ENCODE measurements at regions not wholly inside any gene's neighbourhood (a gene's known extent, or its start where the extent isn't known, plus 50 kb on each side); places are given as distances from the start of the nearest gene placed in this dataset.

GRCh38 chr3:78154521-78155186 lies 1114.8 kb downstream of the ROBO2 start:
- H3K4me2 ChIP-seq (ENCODE audit: low read length), result no peak overlapping the region
- H3K36me3 ChIP-seq (ENCODE audit: insufficient read depth, low read length), result no peaks in the 10 kb centered on the region
- H3K9ac ChIP-seq (ENCODE audit: low read depth, low read length), result no peak overlapping the region
- no peak overlapping the region for H3K4me3 ChIP-seq (ENCODE audit: low read length)
- H3K9me3 ChIP-seq (replicated peaks; ENCODE audit: low read length), result no peaks in the 10 kb centered on the region
- H3K27me3 ChIP-seq (ENCODE audit: control insufficient read depth, insufficient read depth, low read length), result no peaks in the 10 kb centered on the region
- H3K4me1 ChIP-seq (ENCODE audit: control insufficient read depth, insufficient read depth, low read length), result no peaks in the 10 kb centered on the region

- H3K36me3 ChIP-seq (ENCODE audit: insufficient read depth, low read length), result no peaks in the 10 kb centered on the region
Observed at GRCh38 chr3:78161736-78162135, 1121.8 kb downstream of the ROBO2 start.

GRCh38 chr3:78163379-78163778 lies 1123.5 kb downstream of the ROBO2 start:
- H3K9ac ChIP-seq (ENCODE audit: low read depth, low read length), result no peak overlapping the region
- no peak overlapping the region for H3K4me2 ChIP-seq (ENCODE audit: low read length)

More at GRCh38 chr3:78161736-78162135, 1121.8 kb downstream of the ROBO2 start:
- Histone ChIP-seq H3K27me3 (ENCODE audit: control insufficient read depth, insufficient read depth, low read length) (no peaks in the 10 kb centered on the region), H3K9ac (ENCODE audit: low read depth, low read length) (no peak overlapping the region), H3K4me2 (ENCODE audit: low read length) (no peak overlapping the region), H3K9me3 (replicated peaks; ENCODE audit: low read length) (no peaks in the 10 kb centered on the region), H3K4me3 (ENCODE audit: low read length) (no peak overlapping the region), H3K4me1 (ENCODE audit: control insufficient read depth, insufficient read depth, low read length) (no peaks in the 10 kb centered on the region)

GRCh38 chr3:78165876-78166275 lies 1126.0 kb downstream of the ROBO2 start:
- Histone ChIP-seq H3K4me3 (ENCODE audit: low read length) (no peak overlapping the region), H3K9ac (ENCODE audit: low read depth, low read length) (no peak overlapping the region), H3K4me2 (ENCODE audit: low read length) (no peak overlapping the region), H3K27me3 (ENCODE audit: control insufficient read depth, insufficient read depth, low read length) (no peaks in the 10 kb centered on the region), H3K4me1 (ENCODE audit: control insufficient read depth, insufficient read depth, low read length) (no peaks in the 10 kb centered on the region), H3K9me3 (replicated peaks; ENCODE audit: low read length) (no peaks in the 10 kb centered on the region), H3K36me3 (ENCODE audit: insufficient read depth, low read length) (no peaks in the 10 kb centered on the region)

More at GRCh38 chr3:78163379-78163778, 1123.5 kb downstream of the ROBO2 start:
- no peaks in the 10 kb centered on the region for H3K4me1 ChIP-seq (ENCODE audit: control insufficient read depth, insufficient read depth, low read length)
- H3K9me3 ChIP-seq (replicated peaks; ENCODE audit: low read length), result no peaks in the 10 kb centered on the region
- no peaks in the 10 kb centered on the region for H3K27me3 ChIP-seq (ENCODE audit: control insufficient read depth, insufficient read depth, low read length)
- no peaks in the 10 kb centered on the region for H3K36me3 ChIP-seq (ENCODE audit: insufficient read depth, low read length)
- no peak overlapping the region for H3K4me3 ChIP-seq (ENCODE audit: low read length)

GRCh38 chr3:78174821-78175220 lies 1134.9 kb downstream of the ROBO2 start:
- Histone ChIP-seq H3K9ac (ENCODE audit: low read depth, low read length) (no peak overlapping the region), H3K36me3 (ENCODE audit: insufficient read depth, low read length) (no peaks in the 10 kb centered on the region), H3K27me3 (ENCODE audit: control insufficient read depth, insufficient read depth, low read length) (no peaks in the 10 kb centered on the region), H3K4me3 (ENCODE audit: low read length) (no peak overlapping the region), H3K4me1 (ENCODE audit: control insufficient read depth, insufficient read depth, low read length) (no peaks in the 10 kb centered on the region), H3K9me3 (replicated peaks; ENCODE audit: low read length) (no peaks in the 10 kb centered on the region), H3K4me2 (ENCODE audit: low read length) (no peak overlapping the region)

- no peak overlapping the region for H3K4me2 ChIP-seq (ENCODE audit: low read length)
- no peaks in the 10 kb centered on the region for H3K4me1 ChIP-seq (ENCODE audit: control insufficient read depth, insufficient read depth, low read length)
- no peaks in the 10 kb centered on the region for H3K9me3 ChIP-seq (replicated peaks; ENCODE audit: low read length)
- no peak overlapping the region for H3K9ac ChIP-seq (ENCODE audit: low read depth, low read length)
- no peak overlapping the region for H3K4me3 ChIP-seq (ENCODE audit: low read length)
- no peaks in the 10 kb centered on the region for H3K36me3 ChIP-seq (ENCODE audit: insufficient read depth, low read length)
- H3K27me3 ChIP-seq (ENCODE audit: control insufficient read depth, insufficient read depth, low read length), result no peaks in the 10 kb centered on the region
Observed at GRCh38 chr3:78176869-78177268, 1137.0 kb downstream of the ROBO2 start.

- no peaks in the 10 kb centered on the region for H3K27me3 ChIP-seq (ENCODE audit: control insufficient read depth, insufficient read depth, low read length)
- H3K4me1 ChIP-seq (ENCODE audit: control insufficient read depth, insufficient read depth, low read length), result no peaks in the 10 kb centered on the region
- H3K4me3 ChIP-seq (ENCODE audit: low read length), result no peak overlapping the region
- H3K4me2 ChIP-seq (ENCODE audit: low read length), result no peak overlapping the region
- no peak overlapping the region for H3K9ac ChIP-seq (ENCODE audit: low read depth, low read length)
- H3K36me3 ChIP-seq (ENCODE audit: insufficient read depth, low read length), result no peaks in the 10 kb centered on the region
- no peaks in the 10 kb centered on the region for H3K9me3 ChIP-seq (replicated peaks; ENCODE audit: low read length)
Observed at GRCh38 chr3:78177780-78178179, 1137.9 kb downstream of the ROBO2 start.

GRCh38 chr3:78178209-78178608 lies 1138.3 kb downstream of the ROBO2 start:
- no peaks in the 10 kb centered on the region for H3K27me3 ChIP-seq (ENCODE audit: control insufficient read depth, insufficient read depth, low read length)
- no peaks in the 10 kb centered on the region for H3K9me3 ChIP-seq (replicated peaks; ENCODE audit: low read length)
- H3K9ac ChIP-seq (ENCODE audit: low read depth, low read length), result no peak overlapping the region
- no peak overlapping the region for H3K4me3 ChIP-seq (ENCODE audit: low read length)
- H3K4me2 ChIP-seq (ENCODE audit: low read length), result no peak overlapping the region
- no peaks in the 10 kb centered on the region for H3K4me1 ChIP-seq (ENCODE audit: control insufficient read depth, insufficient read depth, low read length)
- no peaks in the 10 kb centered on the region for H3K36me3 ChIP-seq (ENCODE audit: insufficient read depth, low read length)

GRCh38 chr3:78178740-78179363 lies 1139.0 kb downstream of the ROBO2 start:
- H3K9ac ChIP-seq (ENCODE audit: low read depth, low read length), result no peak overlapping the region
- H3K4me3 ChIP-seq (ENCODE audit: low read length), result no peak overlapping the region
- no peak overlapping the region for H3K4me2 ChIP-seq (ENCODE audit: low read length)
- H3K9me3 ChIP-seq (replicated peaks; ENCODE audit: low read length), result no peaks in the 10 kb centered on the region
- no peaks in the 10 kb centered on the region for H3K27me3 ChIP-seq (ENCODE audit: control insufficient read depth, insufficient read depth, low read length)
- no peaks in the 10 kb centered on the region for H3K36me3 ChIP-seq (ENCODE audit: insufficient read depth, low read length)
- no peaks in the 10 kb centered on the region for H3K4me1 ChIP-seq (ENCODE audit: control insufficient read depth, insufficient read depth, low read length)

GRCh38 chr3:78183906-78184599 lies 1144.2 kb downstream of the ROBO2 start:
- Histone ChIP-seq H3K4me3 (ENCODE audit: low read length) (no peak overlapping the region), H3K9ac (ENCODE audit: low read depth, low read length) (no peak overlapping the region), H3K36me3 (ENCODE audit: insufficient read depth, low read length) (no peaks in the 10 kb centered on the region), H3K9me3 (replicated peaks; ENCODE audit: low read length) (no peaks in the 10 kb centered on the region), H3K27me3 (ENCODE audit: control insufficient read depth, insufficient read depth, low read length) (no peaks in the 10 kb centered on the region), H3K4me1 (ENCODE audit: control insufficient read depth, insufficient read depth, low read length) (no peaks in the 10 kb centered on the region), H3K4me2 (ENCODE audit: low read length) (no peak overlapping the region)

GRCh38 chr3:78186404-78186803 lies 1146.5 kb downstream of the ROBO2 start:
- H3K4me2 ChIP-seq (ENCODE audit: low read length), result no peak overlapping the region
- no peak overlapping the region for H3K4me3 ChIP-seq (ENCODE audit: low read length)
- no peak overlapping the region for H3K9ac ChIP-seq (ENCODE audit: low read depth, low read length)
- H3K36me3 ChIP-seq (ENCODE audit: insufficient read depth, low read length), result no peaks in the 10 kb centered on the region
- H3K4me1 ChIP-seq (ENCODE audit: control insufficient read depth, insufficient read depth, low read length), result no peaks in the 10 kb centered on the region
- no peaks in the 10 kb centered on the region for H3K27me3 ChIP-seq (ENCODE audit: control insufficient read depth, insufficient read depth, low read length)
- H3K9me3 ChIP-seq (replicated peaks; ENCODE audit: low read length), result no peaks in the 10 kb centered on the region
